Gastrocnemius medialis (tissue), 4 donors: ENCODE measurements at regions not wholly inside any gene's neighbourhood (a gene's known extent, or its start where the extent isn't known, plus 50 kb on each side); places are given as distances from the start of the nearest gene placed in this dataset.

Source experiments
- ATAC-seq, 2 donors: fragments of 150-250 bp; one replicate each; pipeline ENCODE4 v1.9.1; 2016
- DNase-seq, 2 donors: peaks; one replicate each; pipeline ENCODE4 v3.0.0-alpha.2; 2019
- H3K27ac ChIP-seq, 4 donors: fragments of 200-600 bp; sonication (generic); 1 replicate in 1 of 4; 2 replicates in 3 of 4; pipeline ENCODE4 v1.5.1; 2016 to 2018; ENCODE audit warnings: mild to moderate bottlenecking in 2 of 4, moderate library complexity in 1 of 4
- H3K27me3 ChIP-seq, 3 donors: fragments of 200-600 bp; sonication (generic) in 2 of 3; 1 replicate in 1 of 3; 2 replicates in 2 of 3; pipeline versions ENCODE4 v1.5.1 to v1.6.0; 2016 to 2019; ENCODE audit warnings: mild to moderate bottlenecking in 1 of 3, moderate library complexity in 1 of 3
- H3K36me3 ChIP-seq, 2 donors: fragments of 200-600 bp; sonication (generic) in 1 of 2; one replicate each; pipeline ENCODE4 v1.5.1; 2017 to 2018
- H3K4me1 ChIP-seq, 2 donors: fragments of 200-600 bp; sonication (generic) in 1 of 2; one replicate each; pipeline ENCODE4 v1.5.1; 2016 to 2017; ENCODE audit warnings: mild to moderate bottlenecking in 2 of 2
- H3K4me3 ChIP-seq, 4 donors: fragments of 200-600 bp; sonication (generic) in 3 of 4; 1 replicate in 1 of 4; 2 replicates in 3 of 4; pipeline ENCODE4 v1.5.1; 2016 to 2019; ENCODE audit warnings: mild to moderate bottlenecking in 2 of 4
- H3K9me3 ChIP-seq, 3 donors: fragments of 200-600 bp; sonication (generic) in 2 of 3; 1 replicate in 1 of 3; 2 replicates in 2 of 3; pipeline ENCODE4 v1.5.1; 2016 to 2019
- CTCF ChIP-seq, 5 experiments: fragments of 450-650 bp in 3 of 5; fragments of 200-600 bp in 2 of 5; sonication (generic) in 2 of 5; IDR thresholded peaks in 4 of 5; conservative IDR thresholded peaks in 1 of 5; 1 replicate in 4 of 5; 2 replicates in 1 of 5; pipeline ENCODE4 v1.5.1; 2016 to 2019; ENCODE audit warnings: antibody characterized with exemption in 5 of 5, mild to moderate bottlenecking in 3 of 5, moderate library complexity in 3 of 5
- POLR2A ChIP-seq, 2 donors: fragments of 450-650 bp; IDR thresholded peaks; one replicate each; pipeline ENCODE4 v1.6.1; 2017; ENCODE audit warnings: antibody characterized with exemption in 2 of 2, mild to moderate bottlenecking in 2 of 2, moderate library complexity in 2 of 2
- in situ Hi-C, 4 donors: fragments of 200-750 bp; cut with MboI; loops; one replicate each; pipeline versions ENCODE4 v1.15.0 to v1.8.0; 2017; ENCODE audit warnings: low sequenced_read_pairs in 4 of 4
- intact Hi-C: fragments of 100-400 bp; cut with DNase I; formaldehyde crosslinking; loops from one replicate; pipeline ENCODE4 v1.15.1; 2023; ENCODE audit warnings: low total_unique reads

- H3K36me3 ChIP-seq: no peaks in the 10 kb centered on the region
- no peak for ATAC-seq
- TF ChIP-seq CTCF (IDR thresholded peaks at IDR 0.05 in 4 of 5, conservative IDR thresholded peaks at IDR 0.05 in 1 of 5): no peak
- TF ChIP-seq POLR2A (IDR thresholded peaks at IDR 0.05): no peak
- intact Hi-C loops (no loop called here), in situ Hi-C loops (no loop called here)
- no peak for DNase-seq
- H3K4me3 ChIP-seq: no peak overlapping the region
- H3K27me3 ChIP-seq: no peaks in the 10 kb centered on the region
- no peaks in the 10 kb centered on the region for H3K9me3 ChIP-seq
- H3K4me1 ChIP-seq: no peaks in the 10 kb centered on the region
- H3K27ac ChIP-seq: no peak overlapping the region
Measured at GRCh38 chr6:97917369-97917768, 634.4 kb upstream of the MMS22L start.

GRCh38 chr6:97919046-97919445 is 636.0 kb upstream of the MMS22L start:
- ATAC-seq (no peak), DNase-seq (no peak)
- no peak overlapping the region for H3K4me3 ChIP-seq
- no peaks in the 10 kb centered on the region for H3K36me3 ChIP-seq
- H3K9me3 ChIP-seq: no peaks in the 10 kb centered on the region
- no peak overlapping the region for H3K27ac ChIP-seq
- H3K27me3 ChIP-seq: no peaks in the 10 kb centered on the region
- no peaks in the 10 kb centered on the region for H3K4me1 ChIP-seq
- no peak for TF ChIP-seq CTCF (IDR thresholded peaks at IDR 0.05 in 4 of 5, conservative IDR thresholded peaks at IDR 0.05 in 1 of 5)
- TF ChIP-seq POLR2A (IDR thresholded peaks at IDR 0.05): no peak
- intact Hi-C loops (no loop called here), in situ Hi-C loops (no loop called here)

- Histone ChIP-seq H3K27ac (no peak overlapping the region), H3K4me3 (no peak overlapping the region), H3K36me3 (no peaks in the 10 kb centered on the region), H3K9me3 (no peaks in the 10 kb centered on the region), H3K27me3 (no peaks in the 10 kb centered on the region), H3K4me1 (no peaks in the 10 kb centered on the region)
- ATAC-seq: no peak
- intact Hi-C loops: no loop called here
- in situ Hi-C loops: no loop called here
- DNase-seq: no peak
- TF ChIP-seq POLR2A (IDR thresholded peaks at IDR 0.05): no peak
- TF ChIP-seq CTCF (IDR thresholded peaks at IDR 0.05 in 4 of 5, conservative IDR thresholded peaks at IDR 0.05 in 1 of 5): no peak
Measured at GRCh38 chr6:97919631-97920030, 636.6 kb upstream of the MMS22L start.

GRCh38 chr6:97923249-97923648 is 640.2 kb upstream of the MMS22L start:
- Histone ChIP-seq H3K4me1 (no peaks in the 10 kb centered on the region), H3K4me3 (no peak overlapping the region), H3K36me3 (no peaks in the 10 kb centered on the region), H3K27me3 (no peaks in the 10 kb centered on the region), H3K9me3 (no peaks in the 10 kb centered on the region), H3K27ac (no peak overlapping the region)
- ATAC-seq: no peak
- intact Hi-C loops: no loop called here
- in situ Hi-C loops: no loop called here
- TF ChIP-seq CTCF (IDR thresholded peaks at IDR 0.05 in 4 of 5, conservative IDR thresholded peaks at IDR 0.05 in 1 of 5): no peak
- TF ChIP-seq POLR2A (IDR thresholded peaks at IDR 0.05): no peak
- no peak for DNase-seq

- H3K36me3 ChIP-seq: no peaks in the 10 kb centered on the region
- H3K4me1 ChIP-seq: no peaks in the 10 kb centered on the region
- no peak for DNase-seq
- H3K9me3 ChIP-seq: no peaks in the 10 kb centered on the region
- intact Hi-C loops (no loop called here), in situ Hi-C loops (no loop called here)
- no peaks in the 10 kb centered on the region for H3K27me3 ChIP-seq
- no peak for ATAC-seq
- TF ChIP-seq POLR2A (IDR thresholded peaks at IDR 0.05) (no peak), CTCF (IDR thresholded peaks at IDR 0.05 in 4 of 5, conservative IDR thresholded peaks at IDR 0.05 in 1 of 5) (no peak)
- no peak overlapping the region for H3K4me3 ChIP-seq
- H3K27ac ChIP-seq: no peak overlapping the region
Measured at GRCh38 chr6:97925504-97925903, 642.5 kb upstream of the MMS22L start.
